GM19193 (cell line): ENCODE measurements at regions not wholly inside any gene's neighbourhood (a gene's known extent, or its start where the extent isn't known, plus 50 kb on each side); places are given as distances from the start of the nearest gene placed in this dataset.

Experiments
- POLR2A ChIP-seq: IDR thresholded peaks from 4 replicates; pipeline ENCODE4 v1.6.1; 2011; ENCODE audit not compliant: insufficient read depth, insufficient read length; ENCODE audit errors: extremely low read depth

GRCh38 chr2:41353060-41353459 is 694.8 kb upstream of the PKDCC start:
- TF ChIP-seq POLR2A, result no peak

GRCh38 chr2:41355794-41356193 is 692.0 kb upstream of the PKDCC start:
- TF ChIP-seq POLR2A, result no peak

- TF ChIP-seq POLR2A, result no peak
Observed at GRCh38 chr2:41364842-41365241, 683.0 kb upstream of the PKDCC start.

GRCh38 chr2:41375901-41376300 is 671.9 kb upstream of the PKDCC start:
- TF ChIP-seq POLR2A, result no peak

GRCh38 chr2:41377837-41378236 is 670.0 kb upstream of the PKDCC start:
- TF ChIP-seq POLR2A, result no peak

GRCh38 chr2:41378420-41378819 is 669.4 kb upstream of the PKDCC start:
- no peak for TF ChIP-seq POLR2A

- TF ChIP-seq POLR2A, result no peak
Observed at GRCh38 chr2:41379496-41380221, 668.2 kb upstream of the PKDCC start.

GRCh38 chr2:41381701-41382100 is 666.1 kb upstream of the PKDCC start:
- TF ChIP-seq POLR2A, result no peak

GRCh38 chr2:41387519-41387918 is 660.3 kb upstream of the PKDCC start:
- no peak for TF ChIP-seq POLR2A

- TF ChIP-seq POLR2A, result no peak
Observed at GRCh38 chr2:41393621-41394020, 654.2 kb upstream of the PKDCC start.

- TF ChIP-seq POLR2A, result no peak
Observed at GRCh38 chr2:41394541-41394940, 653.3 kb upstream of the PKDCC start.

- no peak for TF ChIP-seq POLR2A
Observed at GRCh38 chr2:41395692-41396091, 652.1 kb upstream of the PKDCC start.

- TF ChIP-seq POLR2A, result no peak
Observed at GRCh38 chr2:41399437-41400087, 648.3 kb upstream of the PKDCC start.

GRCh38 chr2:41400088-41400665 is 647.6 kb upstream of the PKDCC start:
- no peak for TF ChIP-seq POLR2A

- no peak for TF ChIP-seq POLR2A
Observed at GRCh38 chr2:41405441-41405840, 642.4 kb upstream of the PKDCC start.

- no peak for TF ChIP-seq POLR2A
Observed at GRCh38 chr2:41409328-41409727, 638.5 kb upstream of the PKDCC start.
